NCI-H1105 treated with DMSO at 0.1 percent for 48 hours (cell line): ENCODE measurements at regions not wholly inside any gene's neighbourhood (a gene's known extent, or its start where the extent isn't known, plus 50 kb on each side); places are given as distances from the start of the nearest gene placed in this dataset.

Experiments
- DNase-seq: peaks from one replicate; lab custom pipeline; 2025; lab: John Stamatoyannopoulos, UW

DNA sequence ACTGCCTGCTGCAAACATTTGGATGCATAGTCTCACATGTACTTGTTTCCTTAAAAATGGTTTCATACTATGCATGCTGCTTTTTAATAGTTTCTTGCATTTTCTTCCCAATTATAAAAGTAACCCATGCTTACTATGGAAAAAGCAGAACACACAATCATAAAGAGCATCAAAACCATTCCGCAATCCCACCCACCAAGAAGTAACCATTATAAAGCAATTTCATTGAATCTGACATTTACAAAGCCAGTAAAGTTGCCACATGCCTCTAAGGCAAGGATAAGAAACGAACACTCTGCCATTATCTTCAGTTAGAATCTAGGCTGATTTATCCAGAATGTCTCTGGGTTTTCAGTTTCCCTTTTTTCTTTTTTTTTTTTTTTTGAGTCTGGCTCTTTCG is 92.7 kb upstream of the OSMR start:
- no peak for DNase-seq

DNA sequence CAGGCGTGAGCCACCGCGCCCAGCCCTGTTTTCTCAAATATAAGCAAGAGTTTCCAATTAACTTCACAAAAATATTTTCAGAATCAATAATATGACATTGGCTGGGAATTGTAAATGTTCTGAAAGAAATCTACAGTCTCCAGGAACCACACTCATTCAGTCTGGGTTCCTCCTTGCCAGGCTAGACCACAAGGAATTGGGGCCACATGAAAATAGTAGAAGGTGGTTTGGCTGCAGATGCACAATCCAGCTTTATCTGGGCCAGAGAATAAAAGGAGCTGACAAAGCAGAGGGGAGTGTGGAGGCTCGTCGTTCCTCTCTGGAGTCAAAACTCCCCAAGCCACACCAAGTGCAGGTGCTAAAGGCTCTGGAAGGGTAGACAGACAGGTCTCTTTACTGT is 92.0 kb upstream of the OSMR start:
- DNase-seq: no peak

DNA sequence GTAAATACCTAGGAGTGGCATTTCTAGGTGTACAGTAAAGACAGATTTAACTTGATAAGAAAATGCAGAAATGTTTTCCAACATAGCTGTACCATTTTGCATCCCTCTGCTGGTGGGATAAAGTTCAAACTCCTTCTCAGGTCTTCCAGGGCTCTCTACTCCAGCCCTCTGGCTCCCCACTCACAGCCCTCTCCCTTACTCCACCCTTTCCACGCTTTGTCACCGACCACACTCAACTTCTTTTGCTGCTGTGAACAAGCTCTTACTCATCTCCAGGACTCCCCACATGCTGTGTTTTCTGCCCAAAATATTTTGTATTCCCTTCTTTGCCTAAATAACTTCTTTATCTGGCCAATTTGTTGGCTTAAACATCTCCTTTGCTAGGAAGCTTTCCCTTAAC is 90.6 kb upstream of the OSMR start:
- DNase-seq: no peak

DNA sequence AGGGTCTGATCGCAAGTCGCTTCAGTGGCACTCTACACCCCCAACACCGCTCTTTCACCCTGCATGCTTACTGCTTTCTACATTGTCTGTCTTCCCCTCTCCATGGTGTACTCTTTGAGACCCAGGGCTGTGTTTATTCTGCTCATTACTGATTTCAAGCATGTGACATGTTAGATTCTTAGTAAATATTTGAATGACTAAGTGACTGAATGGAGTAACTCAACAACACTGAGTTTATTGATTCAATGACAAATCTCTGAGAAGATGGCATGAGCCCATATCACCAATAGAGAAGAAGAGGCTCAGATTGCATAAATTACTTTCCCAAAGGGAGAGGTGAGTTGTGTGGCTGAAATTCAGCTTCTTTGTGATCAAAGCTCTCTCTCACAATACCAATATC is 89.7 kb upstream of the OSMR start:
- DNase-seq: no peak

DNA sequence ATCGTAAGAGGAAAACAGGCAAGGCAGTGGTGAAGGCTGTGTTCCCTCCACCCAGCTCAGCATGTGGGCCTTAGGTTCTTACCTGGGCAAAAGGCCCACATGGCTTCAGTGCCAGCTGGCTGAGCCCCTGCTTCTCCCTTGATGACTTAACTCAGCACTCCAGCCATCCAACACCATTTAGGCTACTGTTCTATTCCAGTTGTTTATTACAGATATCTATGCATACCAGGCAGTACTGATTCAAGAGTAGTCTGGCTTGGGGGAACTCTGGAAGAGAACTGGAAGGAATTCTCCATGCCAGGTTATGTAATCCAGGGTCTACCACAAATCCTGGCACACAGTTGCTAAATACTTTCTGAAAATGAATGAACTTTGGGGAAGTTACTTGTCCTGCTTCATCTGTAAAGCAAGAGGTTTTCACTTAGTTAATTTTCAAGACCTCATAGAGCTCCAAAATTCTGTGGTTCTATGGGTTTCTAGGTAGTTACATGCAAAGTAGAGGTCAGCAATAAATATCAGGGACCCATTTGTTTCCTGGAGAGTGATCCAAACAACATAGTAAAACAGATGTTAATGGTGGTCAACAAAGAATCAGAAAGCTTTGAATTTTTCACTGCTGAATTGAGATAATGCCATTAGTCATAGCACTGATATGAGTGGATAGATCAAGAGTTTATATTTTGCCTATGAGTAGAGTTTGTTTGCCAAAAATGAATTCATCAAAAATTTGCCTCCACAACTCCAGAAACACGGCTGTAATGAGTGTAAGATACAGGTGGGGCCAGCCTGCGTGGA is 88.2 kb upstream of the OSMR start:
- no peak for DNase-seq

DNA sequence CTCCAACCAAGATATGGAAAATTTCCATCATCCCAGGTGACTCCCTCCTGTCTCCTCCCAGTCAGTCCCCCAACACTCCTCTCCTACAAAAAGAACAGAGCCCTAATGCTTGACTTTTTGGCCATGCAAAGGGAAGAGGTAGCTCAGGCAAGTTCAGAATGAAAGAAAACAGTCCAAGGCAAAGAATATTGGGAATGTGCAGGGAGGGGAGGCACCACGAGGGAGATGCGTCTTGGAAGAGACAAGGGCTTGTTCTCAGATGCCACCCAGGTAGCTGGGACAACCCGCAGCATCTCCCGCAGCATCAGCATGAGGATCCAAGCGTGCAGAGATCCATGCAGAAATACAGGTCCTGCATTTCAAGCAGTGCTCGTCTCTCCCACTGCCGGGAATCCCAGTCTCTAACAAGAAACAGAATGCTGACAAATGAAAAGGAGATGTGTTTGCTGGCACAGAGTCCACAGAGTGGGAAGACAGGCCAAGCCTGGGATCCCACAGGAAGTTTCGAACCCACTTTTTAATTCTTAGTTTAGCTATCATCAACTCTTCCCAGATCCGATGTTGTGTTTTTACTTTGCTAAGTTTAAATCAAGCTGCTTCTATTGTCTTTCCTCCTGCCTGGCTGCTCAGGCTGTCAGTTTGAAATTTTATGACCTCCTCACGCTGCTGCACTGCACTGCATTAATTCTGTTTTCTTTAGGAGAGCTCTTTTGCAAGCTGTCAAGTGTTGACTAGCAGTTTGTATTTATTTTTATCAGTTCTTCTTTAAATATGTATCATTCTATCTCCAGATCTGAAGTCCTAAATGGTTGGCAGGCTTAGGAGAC is 86.8 kb upstream of the OSMR start:
- no peak for DNase-seq

DNA sequence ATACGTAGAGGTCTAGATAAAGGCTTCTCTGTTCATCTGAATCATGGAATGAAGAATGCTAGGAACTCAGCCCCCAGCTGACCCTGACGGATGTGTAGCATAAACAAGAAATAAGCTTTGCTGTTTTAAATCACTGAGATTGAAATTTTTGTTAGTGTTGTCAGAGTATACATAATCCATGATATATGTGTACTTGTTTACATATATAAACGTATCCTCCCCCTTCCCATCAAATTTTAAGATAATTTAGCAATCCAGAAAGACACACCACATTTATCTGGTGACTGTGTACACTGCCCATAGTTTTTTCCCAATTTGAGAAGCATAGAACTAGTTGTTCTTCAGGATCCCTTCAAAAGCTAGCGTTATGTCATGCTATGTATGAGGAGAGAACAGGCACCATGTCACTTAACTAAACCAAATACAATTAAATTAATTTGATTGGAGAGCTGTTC is 80.8 kb upstream of the OSMR start:
- DNase-seq: no peak

DNA sequence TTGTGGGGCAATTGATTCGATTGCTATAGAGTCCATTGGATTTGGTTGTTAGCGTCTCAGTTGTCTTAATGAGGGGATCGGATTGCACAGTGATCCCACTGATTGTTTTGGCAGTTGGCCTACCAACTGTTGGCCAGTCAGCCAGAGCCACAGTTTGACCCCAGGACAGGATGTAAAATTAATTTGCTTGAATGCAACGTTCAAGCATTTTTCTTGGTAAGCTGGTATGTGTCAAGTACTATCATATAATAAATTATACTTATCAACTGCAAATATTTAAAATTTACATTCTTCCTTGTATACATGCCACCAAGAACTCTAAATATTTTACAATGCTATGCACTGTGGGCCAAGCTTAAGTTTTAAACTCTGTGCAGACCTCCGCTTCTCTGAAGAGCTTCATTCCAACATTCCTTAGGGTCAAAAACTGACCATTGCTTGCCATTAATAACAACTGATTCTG is 80.4 kb upstream of the OSMR start:
- no peak for DNase-seq

DNA sequence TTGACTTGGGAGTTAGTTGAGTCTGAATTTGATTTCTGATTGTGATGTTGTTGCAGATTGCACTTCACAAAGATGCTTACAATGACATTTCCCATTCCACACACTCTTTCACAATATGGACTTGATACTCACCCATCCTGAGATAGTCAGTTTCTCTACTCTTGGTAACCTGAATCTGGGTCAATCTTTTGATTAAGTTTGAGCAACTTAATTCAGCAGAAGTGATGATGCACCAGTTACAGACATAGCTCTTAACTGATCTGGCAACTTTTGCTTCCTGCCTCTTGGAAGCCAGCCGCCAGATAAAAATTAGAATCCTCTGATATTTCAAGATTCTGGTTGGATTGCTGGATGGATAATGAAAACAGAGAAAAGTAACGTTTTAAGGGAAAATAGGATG is 79.7 kb upstream of the OSMR start:
- no peak for DNase-seq

DNA sequence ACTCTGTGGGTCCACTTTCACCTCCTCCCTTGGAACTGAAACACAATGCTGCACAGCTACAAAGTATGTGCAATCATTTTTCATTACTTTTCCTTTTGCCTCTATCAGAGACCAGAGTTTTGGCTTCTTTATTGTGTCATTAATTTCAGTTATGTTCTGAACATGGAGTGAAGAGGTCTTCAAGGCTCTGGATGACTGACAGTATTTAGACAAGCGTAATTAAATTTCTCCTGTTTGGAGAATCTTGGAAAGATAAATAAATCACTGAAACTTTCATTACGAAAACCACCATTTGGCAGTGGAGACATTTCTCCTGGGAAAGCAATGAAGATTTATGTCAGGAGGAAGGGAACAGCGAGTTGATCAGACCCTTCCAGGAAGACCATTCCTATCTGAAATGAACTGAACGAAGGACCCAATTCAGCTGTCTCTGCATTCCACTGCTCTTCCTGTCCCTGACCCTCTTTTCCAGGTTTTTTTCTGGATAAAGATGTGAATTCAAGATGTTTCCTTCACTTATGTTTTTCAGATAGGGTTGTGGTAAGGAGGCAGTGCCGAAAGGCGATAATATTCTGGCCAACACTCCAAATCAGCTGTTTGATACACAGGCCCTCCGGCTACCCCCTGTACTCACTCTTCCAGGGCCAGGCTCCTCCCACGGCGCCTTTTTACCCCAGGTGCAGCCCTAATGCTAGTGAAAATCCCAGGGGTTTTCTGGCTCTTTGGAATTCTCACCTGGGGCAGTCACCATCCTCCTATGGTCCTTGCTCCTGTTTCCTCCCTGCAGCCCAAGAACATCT is 77.2 kb upstream of the OSMR start:
- DNase-seq: no peak

DNA sequence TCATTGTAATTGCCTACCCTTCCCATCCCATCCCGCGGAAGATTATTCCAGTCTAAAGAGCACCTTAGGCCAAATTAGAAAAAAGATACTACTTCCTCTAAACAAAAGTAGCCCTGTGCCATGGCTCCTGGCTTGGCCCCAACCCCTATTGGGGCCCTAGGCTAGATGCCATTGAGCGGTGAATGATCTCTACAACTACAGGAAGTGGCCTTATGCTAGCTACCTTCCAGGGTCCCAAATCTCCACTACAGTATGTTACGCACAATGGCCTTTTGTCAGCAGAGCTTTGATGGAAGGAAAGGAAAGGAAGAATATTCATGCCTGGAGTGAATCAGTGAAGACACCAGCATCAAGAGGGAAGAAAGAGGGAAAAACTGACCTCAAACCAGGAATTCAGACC is 73.3 kb upstream of the OSMR start:
- DNase-seq: no peak

DNA sequence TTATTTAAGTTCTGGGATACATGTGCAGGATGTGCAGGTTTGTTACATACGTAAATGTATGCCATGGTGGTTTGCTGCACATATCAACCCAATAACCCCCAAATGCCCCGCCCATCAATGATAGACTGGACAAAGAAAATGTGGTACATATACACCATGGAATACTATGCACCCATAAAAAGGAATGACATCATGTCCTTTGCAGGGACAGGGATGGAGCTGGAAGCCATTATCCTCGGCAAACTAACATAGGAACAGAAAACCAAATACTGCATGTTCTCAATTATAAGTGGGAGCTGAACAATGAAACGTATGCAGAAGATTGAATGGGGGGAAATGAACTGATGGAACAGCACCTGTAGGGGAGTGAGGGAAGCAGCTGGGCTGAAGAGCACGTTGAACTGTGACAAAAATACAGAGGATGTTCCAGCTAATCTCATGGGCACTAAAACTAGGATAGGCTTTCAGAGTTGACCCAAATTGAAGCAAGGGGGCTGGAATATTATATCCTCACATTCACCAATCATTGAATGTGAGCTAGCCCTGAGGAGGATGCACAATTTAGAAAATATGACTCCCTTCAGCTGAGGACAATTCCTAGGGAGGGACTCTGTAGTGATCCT is 70.5 kb upstream of the OSMR start:
- no peak for DNase-seq

DNA sequence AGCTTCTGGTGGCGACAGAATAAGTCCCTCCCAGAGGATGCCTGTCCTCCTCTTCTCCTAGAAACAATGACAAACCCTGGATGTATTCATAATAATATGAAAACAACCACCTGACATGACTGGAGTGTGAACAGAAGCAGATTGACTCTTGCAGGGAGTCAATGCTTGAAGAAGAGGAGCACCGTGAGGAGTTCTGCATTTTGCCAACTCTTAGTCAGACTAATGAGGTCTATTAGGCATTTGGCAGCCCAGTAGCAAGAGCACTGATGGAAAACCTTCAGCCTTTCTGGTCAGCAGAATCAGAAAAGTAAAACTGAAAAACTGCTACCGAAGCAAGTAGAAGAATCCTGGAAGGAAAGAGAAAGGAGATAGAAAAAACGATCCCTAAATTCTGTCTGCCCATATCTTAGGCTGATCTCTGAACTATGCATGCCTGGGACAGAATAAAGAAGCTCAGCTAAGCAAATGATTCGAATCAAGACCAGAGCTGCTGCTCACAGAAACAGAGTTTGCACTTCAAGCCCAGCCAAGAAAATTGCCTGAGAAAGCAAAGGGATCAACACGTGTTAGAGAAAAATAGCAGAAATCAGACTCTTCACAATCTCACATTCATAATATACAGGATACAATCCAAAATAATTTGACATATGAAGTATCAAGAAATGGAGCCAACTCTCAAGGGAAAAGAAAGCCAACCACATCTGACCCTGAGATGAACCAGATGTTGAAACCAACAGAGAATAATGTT is 69.5 kb upstream of the OSMR start:
- DNase-seq: no peak

DNA sequence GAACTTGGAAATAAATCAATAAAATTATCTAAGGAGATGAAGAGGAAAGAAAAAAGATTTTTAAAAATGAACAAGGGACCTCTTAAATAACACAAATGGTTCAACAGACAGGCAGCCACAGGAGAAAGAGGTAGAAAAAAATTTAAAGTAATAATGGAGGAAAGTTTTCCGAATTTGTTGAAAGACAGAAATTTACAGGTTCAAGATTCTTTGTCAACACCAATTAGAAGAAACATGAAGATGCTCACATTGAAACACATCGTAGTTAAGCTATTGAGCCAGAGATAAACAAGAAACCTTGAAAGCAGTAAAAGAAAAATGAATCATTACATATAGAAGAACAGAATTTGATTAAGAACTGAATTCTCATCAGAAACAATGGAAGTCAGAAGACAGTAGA is 68.7 kb upstream of the OSMR start:
- DNase-seq: no peak

DNA sequence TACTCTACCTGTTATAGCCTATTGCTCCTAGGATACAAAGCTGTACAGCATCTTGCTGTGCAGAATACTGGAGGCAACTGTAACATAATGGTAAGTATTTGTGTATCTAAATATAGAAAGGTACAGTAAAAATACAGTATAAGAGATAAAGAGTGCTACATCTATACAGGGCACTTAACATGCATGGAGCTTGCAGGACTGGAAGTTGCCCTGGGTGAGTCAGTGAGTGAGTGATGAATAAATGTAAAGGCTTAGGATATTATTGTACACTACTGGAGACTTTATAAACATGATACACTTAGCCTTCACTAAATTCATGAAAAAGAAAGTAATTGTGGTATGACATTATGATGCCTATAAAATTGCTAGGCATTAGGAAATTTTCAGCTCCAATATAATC is 65.5 kb upstream of the OSMR start:
- DNase-seq: no peak

DNA sequence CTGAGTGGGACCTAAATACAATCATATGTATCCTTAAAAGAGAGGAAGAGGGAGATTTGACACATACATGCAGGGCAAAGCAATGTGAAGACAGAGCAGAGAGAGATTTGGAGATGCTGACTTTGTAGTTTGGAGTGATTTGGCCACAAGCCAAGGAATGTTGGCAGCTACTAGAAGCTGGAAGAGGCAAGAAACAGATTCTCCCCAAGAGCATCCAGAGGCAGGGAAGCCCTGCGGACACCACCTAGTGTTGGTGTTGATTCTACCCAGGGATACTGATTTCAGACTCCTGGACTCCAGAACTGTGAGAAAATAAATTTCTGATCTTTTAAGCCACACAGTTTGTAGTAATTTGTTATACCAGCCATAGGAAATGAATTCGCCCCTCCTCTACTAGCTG is 64.9 kb upstream of the OSMR start:
- DNase-seq: peak; percentile 52

DNA sequence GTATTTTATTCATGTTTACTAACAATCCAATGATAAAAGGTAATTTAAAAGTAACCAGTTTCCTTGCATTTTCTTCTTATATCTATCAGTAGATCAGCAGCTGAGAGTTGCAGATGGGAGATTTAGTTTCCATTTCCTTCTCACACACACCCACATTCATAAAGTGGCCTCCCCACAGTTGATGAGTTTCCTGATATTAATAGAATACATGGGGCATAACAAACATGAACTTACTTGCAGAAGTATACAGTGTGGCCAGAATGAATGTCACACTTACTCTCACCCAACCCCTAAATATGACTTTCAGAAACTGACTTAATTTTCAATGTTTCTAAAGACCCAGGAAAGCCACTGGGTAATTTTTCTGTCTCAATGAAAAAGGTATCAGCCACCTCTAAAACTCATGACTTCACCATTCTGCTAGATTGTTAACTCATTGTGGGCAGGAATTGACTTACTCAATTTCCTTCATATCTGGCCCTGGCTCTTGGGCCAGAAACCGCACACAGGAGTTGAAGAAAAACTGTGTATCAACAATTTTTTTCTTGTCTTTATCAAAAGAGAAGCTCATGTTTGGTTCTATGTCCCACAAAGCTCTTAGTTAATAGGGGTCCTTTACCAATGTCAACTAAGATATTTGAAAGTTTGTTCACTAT is 63.5 kb upstream of the OSMR start:
- DNase-seq: no peak

DNA sequence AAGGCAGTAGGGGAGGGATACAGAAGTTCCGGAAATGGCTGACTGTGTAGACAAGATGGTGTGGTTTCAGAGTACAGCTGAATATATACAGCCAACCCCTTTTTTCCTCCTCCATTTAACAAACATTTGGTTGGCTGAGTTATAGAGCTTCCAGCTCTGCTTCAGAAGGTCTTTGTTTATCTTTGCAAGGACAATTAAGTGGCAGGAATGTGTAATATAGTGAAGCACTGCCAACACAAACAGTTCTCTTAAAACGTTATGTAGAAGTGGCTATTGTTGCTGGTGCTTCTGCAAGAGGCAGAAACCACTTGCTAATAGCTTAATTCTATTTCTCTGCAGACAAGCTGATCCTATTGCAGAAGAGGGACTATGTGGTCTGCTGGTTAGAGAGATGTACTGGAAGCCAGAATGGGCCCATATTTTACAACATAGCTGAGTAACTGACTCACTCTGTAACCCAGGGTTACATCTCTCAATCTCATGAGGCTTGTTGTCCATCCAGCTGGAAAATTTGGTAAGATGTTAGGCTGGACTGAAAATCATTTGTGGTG is 62.7 kb upstream of the OSMR start:
- peak; percentile 98 for DNase-seq

DNA sequence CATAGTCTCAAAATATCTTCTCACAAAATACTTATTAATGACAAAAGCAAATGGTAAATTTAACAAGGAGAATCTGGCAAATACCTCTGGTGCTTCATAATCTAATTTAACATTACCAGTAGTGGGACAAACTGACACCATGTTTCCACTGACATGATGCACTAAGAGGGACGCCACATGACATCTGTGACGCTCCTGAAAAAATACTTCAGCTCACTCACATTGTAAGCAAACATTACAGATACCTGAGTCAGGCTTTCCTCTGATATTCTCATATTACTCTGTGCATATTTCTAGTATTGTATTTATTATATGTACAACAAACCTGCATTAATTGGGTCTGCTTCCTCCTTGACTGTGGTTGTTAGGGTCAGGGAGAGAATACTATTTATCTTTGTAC is 56.7 kb upstream of the OSMR start:
- DNase-seq: no peak

DNA sequence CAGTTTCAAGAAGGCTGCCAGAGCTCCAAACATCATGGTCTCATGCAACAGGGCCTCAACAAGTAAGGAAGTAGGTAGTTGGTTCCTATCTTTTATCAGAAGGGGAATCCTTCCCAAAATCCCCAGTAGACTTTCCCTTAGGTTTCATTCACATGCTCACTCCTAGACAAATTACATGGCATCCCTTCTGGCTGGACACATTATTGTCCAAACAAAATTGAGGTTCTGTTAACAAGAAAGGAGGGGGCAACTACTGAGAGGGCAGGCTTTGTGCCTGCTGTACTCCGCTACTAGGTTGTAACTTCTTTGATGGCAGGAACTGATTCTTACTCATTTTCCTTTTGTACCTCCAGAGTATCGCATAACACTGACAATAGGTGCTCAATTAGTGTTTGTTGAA is 56.0 kb upstream of the OSMR start:
- DNase-seq: no peak

DNA sequence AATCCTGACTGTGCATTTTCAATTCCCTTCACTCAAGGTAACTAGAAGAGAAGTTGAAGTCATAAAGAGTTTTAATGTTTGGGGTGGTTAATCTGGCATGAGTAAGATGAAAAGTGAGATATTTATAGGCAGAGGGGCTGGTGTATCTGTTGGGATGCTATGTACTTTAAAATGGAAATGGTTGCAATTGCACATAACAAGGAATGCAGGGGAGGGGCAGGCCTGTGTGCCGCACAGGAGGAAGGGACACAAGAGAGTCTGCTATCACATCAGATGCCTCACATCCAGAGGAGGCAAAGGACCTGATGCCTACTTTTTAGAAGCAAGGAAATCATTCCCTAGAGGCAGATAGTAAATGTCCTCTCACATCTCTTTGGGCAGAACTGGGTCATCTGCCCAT is 55.5 kb upstream of the OSMR start:
- DNase-seq: no peak
